Head of caudate nucleus (tissue), 42 donors: ENCODE measurements at regions not wholly inside any gene's neighbourhood (a gene's known extent, or its start where the extent isn't known, plus 50 kb on each side); places are given as distances from the start of the nearest gene placed in this dataset.
"Not testable (repeated sequence)": the region's sequence is repeated elsewhere in the genome, so short reads cannot be mapped to it uniquely, and the experiment has no call there.

ENCODE experiments used
- DNase-seq, 42 donors: peaks; one replicate each; pipeline versions ENCODE4 v3.0.0 to v3.0.0-alpha.2; 2020 to 2021; ENCODE audit warnings: mixed read lengths in 7 of 42
- intact Hi-C: fragments of 100-400 bp; cut with DNase I; formaldehyde crosslinking; loops from one replicate; pipeline ENCODE4 v1.15.0; 2022

GRCh38 chr7:155375337-155376277 lies 77.9 kb downstream of the INSIG1 start:
- intact Hi-C loops, result no loop called here

GRCh38 chr7:155377071-155377837 lies 79.6 kb downstream of the INSIG1 start:
- intact Hi-C loops, result no loop called here
- DNase-seq, result no peak

More at GRCh38 chr7:155375337-155376277, 77.9 kb downstream of the INSIG1 start:
- DNase-seq, result no peak

- intact Hi-C loops, result no loop called here
- no peak for DNase-seq
Measured at GRCh38 chr7:155377838-155378579, 79.9 kb upstream of the EN2 start.

- intact Hi-C loops, result no loop called here
- no peak for DNase-seq
Measured at GRCh38 chr7:155378580-155378934, 79.4 kb upstream of the EN2 start.

GRCh38 chr7:155378959-155379871 lies 78.7 kb upstream of the EN2 start:
- intact Hi-C loops, result no loop called here
- no peak for DNase-seq

GRCh38 chr7:155380221-155380861 lies 77.6 kb upstream of the EN2 start:
- intact Hi-C loops, result loop anchor here (2.0 kb wide), 1 partner anchor 76 kb away; no protein-coding TSS in a partner anchor
- peak in 41 of 42 donors; percentile 17 to 86 (median 69) for DNase-seq

GRCh38 chr7:155380976-155381851 lies 76.7 kb upstream of the EN2 start:
- intact Hi-C loops, result loop anchor here (2.0 kb wide), 1 partner anchor 76 kb away; no protein-coding TSS in a partner anchor
- peak in 22 of 42 donors; percentile 14 to 66 (median 50) for DNase-seq

- peak in 20 of 42 donors; percentile 9 to 55 (median 38) for DNase-seq
- intact Hi-C loops, result loop anchor here (2.0 kb wide), 1 partner anchor 75 kb away; no protein-coding TSS in a partner anchor
Measured at GRCh38 chr7:155381852-155382801, 75.8 kb upstream of the EN2 start.

GRCh38 chr7:155382802-155383171 lies 75.1 kb upstream of the EN2 start:
- intact Hi-C loops, result no loop called here
- no peak for DNase-seq

- intact Hi-C loops, result no loop called here
- no peak for DNase-seq
Measured at GRCh38 chr7:155383756-155384491, 74.0 kb upstream of the EN2 start.

- DNase-seq, result no peak
- intact Hi-C loops, result no loop called here
Measured at GRCh38 chr7:155384751-155385150, 73.2 kb upstream of the EN2 start.

- intact Hi-C loops, DNase-seq: not testable (repeated sequence)
Measured at GRCh38 chr7:155385182-155385581, 72.7 kb upstream of the EN2 start.

GRCh38 chr7:155386608-155387007 lies 71.3 kb upstream of the EN2 start:
- intact Hi-C loops, result no loop called here
- no peak for DNase-seq

GRCh38 chr7:155387066-155387620 lies 70.8 kb upstream of the EN2 start:
- DNase-seq, result no peak
- intact Hi-C loops, result no loop called here

- DNase-seq, result no peak
- intact Hi-C loops, result no loop called here
Measured at GRCh38 chr7:155388561-155388960, 69.4 kb upstream of the EN2 start.
